ENCODE measurements at regions not wholly inside any gene's neighbourhood (a gene's known extent, or its start where the extent isn't known, plus 50 kb on each side); places are given as distances from the start of the nearest gene placed in this dataset.
"Not testable (repeated sequence)": the region's sequence is repeated elsewhere in the genome, so short reads cannot be mapped to it uniquely, and the experiment has no call there.

DNA sequence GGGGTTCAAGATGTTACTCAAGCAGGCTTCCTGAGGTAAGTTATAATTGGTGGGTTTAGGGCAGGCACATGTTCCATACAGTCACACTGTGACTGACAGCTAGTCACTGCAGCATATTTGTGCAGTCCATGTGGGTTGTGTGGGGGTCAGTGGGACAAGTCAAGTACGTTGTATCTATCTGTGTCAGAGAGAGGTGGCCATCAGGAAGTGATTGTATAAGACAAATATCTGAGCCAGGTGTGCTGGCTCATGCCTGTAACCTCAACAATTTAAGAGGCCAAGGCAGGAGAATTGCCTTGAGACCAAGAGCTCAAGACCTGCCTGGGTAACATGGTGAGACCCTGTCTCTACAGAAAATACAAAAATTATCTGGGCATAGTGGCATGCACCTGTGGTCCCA, 509.3 kb downstream of the CENPC start:
- DNase-seq, result no peak

DNA sequence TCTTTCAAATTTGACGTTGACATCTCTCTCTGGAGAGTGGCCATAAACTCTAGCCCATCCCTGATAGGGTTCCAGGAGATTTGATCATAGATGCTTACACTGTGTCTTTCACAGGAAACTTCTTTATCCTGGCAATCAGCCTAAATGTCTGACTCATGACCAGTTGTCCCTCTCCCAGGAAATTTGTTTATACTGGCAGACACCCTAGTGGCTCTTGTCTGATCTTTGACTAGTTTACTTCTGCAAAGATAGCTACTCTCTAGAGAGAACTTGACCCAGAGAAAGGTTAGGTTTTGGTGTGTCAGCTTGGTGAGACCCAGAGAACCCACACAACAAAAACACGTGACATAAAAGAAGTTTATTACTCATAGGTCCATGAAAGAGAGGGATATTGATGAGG, 509.8 kb downstream of the CENPC start:
- no peak for DNase-seq

DNA sequence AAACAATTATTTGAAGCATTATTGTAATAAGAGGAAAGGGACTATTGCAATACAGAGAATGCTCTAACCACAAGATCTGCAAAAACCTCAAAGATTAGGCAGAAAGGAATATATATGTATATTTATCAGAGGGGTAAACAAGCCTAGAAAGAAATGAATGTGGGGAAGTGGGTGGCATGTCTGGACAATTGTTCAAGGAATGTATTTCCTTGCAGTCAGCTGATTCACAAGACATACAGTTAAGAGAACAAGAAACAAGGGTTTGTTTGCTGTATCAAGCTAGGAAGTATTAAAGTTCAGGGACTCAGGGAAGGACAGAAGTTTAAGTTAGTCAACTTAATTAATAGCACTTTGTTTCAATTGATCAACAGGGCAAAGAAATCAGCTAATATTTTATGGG, 514.7 kb downstream of the CENPC start:
- DNase-seq, result no peak

DNA sequence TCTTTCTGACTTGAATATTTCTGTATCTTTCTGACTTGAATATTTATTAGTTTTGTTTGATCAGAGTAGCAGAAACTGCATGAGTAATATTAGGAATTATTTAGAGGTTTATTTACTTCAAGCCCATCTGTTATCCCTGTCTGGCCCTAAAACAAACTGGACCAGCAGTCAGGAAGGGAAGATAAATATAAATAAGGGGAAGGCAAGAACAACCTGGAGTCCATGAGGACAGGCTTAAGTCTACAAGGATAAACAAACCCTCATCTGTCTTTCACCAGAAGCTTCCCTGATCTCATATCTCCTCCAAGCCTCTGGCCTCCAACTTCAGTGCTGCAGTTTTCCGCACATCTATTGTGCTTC, 524.9 kb downstream of the CENPC start:
- DNase-seq, result no peak

DNA sequence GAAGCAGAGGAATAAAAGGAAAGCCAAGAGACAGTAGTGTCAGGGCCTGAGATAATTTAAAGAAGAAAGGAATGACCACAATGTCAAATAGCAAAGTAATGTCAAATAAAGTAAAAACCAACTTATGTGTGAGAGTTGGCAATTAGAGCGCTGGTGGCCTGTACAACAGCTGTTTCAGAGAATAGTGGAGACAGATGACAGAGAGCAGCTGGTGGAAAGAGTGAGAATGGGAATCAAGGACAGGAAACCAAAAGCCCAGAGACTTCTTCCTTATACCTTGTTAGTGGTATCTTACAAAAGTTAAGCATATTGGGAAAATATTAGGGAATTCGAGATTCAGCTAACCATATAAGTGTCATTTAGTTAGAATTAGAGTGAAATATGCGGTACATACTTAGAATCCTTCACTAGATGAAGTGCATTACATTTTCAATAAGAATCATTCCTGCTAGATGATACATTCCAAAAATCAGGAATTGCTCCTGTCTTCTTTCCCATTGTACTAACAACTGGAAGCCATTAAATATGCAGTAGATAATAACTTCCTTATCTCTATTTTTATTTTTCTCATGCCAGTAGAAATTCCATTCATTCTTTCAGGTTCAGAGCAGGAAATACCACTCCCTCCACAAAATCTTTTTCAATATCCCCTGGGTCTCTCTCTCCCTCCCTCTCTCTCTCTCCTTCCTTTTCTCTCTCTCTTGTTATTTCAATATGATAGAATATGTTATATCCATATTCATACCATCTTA, 525.4 kb downstream of the CENPC start:
- DNase-seq, result no peak

DNA sequence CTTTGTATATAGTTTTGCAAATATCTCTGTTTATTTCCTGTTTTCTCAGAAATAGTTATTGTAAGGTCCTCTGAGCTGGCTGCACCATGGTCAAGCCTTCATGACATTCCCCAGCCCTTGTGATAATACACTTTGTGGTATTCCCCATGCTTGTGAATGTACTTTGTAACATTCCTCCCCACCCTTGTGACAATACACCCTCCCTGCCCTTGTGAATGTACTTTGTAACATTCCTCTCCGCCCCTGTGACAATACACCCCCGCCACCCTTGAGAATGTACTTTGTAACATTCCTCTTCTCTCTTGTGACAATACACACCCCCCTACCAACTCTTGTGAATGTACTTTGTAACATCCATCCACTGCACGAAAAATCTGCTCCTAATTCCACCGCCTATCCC, 530.7 kb downstream of the CENPC start:
- no peak for DNase-seq

DNA sequence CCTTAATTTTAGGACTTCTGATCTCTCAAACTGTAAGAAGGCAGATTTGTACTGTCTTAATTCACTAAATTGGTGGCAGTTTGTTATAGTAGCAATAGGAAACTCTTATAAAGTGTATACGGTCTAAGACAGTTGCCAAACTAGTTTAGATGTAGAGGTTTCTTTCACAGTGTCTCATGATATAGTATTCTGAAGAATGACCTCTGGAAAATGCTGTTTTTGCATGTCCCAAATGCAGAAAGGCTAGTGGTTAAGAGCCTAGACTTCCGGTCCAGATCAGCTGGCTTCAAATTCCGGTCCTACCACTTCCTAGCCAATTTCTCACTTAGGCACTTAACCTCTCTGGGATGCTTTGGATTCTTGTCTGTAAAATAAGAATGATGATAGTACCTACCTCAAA, 538.5 kb downstream of the CENPC start:
- DNase-seq, result no peak

DNA sequence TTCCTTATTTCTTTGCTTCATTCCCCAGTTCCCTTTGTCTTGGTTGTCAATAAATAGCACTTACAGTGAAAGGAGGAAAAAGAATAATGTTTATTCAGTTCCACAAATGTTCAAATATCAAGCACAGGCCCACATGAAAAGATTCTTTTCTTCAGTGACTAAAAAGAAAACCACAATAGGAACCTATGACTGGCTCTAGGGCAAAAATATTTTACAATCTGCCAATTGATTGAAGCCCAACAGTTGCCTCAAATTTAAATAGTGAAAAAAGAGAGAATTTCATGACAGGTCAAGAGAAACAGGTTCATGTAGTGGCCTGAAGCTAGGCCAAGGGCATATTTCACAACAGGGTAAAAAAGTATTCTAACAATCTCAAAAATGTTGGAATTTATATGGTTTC, 553.8 kb downstream of the CENPC start:
- DNase-seq, result no peak

DNA sequence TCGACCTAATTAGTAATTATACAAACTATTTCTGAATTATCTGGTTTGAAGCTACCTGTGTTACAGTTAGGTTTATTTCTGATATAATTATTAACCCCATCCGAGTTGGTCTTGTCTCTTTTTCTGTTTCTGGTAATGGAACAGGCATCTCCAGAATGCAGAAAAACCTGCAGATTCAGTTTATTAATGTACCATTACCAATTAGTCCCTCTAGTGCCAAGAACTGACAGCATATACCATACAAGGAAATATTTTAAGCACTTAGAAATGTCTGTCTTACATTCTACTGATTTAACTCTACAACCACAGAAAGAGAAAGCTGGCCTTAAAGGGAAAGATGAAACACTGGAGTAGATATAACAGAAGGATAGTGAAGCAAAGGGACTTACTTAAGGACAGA, 570.6 kb downstream of the CENPC start:
- no peak for DNase-seq

DNA sequence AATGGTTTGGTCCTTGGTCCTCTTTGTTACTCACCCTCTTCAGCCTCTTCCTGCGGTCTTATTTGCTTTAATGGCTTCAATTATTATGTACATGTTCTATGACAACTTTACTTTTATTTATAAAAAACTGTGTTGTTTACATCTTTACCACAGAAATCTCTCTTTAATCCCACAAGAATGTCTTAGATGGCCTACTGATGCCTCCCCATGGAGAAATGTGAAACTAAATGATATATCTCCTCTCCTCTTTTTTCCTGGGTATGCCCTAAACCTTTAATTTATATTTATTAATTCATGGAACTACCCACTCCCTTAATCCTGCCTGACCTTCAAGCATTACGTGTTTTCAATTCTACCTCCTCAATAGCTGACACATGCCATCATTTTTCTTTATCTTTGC, 573.2 kb downstream of the CENPC start:
- DNase-seq, result no peak

DNA sequence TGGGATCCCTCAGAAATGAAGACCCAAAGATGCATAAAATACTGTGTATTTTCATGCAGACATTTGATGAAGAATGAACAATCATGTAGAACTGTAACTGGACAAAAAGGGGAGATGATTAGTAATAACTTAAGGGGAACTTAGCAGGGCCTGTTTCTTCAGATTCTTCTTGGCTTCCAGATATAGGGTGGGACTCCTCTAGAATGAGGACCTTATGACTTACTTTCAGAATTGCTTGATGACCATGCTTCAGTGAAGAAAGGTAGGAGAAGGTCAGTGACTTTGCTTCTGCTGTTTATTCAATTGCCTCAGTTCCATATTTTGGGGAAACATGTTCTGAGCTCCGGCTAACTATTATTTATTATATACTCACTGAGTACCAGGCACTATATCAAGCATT, 580.8 kb downstream of the CENPC start:
- DNase-seq, result no peak

DNA sequence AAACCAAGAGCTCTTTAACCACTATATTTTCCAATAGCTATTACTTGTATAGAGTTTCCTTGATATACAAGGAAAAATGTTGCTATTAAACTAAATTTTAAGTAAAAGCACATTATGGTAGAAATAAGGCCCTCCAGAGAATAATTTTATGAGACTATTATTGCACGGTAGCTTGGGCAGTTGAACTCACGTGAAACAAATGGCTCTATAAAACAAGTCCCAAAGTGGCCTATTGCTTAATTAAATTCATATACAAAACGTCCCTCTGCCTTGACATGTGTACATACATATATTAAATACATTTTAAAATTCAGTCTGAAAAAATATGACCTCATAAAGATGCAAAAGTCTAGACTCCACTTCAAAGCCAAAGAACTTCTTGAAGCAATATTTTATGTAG, 582.2 kb downstream of the CENPC start:
- DNase-seq, result no peak

DNA sequence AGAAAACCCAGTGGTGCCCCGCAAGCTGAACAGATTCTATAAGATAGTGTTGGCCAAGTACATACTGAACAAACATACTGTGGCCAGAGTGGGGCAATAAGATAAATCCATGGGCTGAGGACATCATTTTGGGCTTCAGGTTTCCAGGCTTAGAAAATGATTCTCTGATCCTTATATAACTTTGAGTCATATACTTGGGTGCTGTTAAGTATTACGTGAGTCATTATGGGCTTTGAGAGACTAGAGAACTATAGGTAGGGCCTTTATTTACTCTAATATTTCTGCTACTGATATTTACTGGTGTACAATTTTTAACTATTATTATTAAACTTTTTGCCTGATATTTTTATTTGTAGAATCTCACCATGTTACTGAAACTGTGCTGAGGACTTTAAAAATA, 586.1 kb downstream of the CENPC start:
- no peak for DNase-seq

DNA sequence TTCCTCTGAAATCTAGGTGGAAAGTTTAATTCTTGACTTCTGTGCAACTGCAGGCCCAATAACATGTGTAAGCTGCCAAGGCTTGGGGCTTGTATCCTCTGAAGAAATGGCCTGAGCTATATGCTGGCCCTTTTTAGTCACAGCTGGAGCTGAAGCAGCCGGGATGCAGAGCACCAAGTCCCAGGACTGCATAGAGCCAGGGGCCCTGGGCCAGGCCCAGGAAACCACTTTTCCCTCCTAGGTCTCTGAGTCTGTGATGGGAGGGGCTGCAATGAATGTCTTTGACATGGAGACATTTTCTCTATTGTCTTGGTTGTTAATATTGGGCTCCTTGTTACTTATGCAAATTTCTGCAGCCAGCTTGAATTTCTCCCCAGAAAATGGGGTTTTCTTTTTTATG, 588.5 kb downstream of the CENPC start:
- no peak for DNase-seq

DNA sequence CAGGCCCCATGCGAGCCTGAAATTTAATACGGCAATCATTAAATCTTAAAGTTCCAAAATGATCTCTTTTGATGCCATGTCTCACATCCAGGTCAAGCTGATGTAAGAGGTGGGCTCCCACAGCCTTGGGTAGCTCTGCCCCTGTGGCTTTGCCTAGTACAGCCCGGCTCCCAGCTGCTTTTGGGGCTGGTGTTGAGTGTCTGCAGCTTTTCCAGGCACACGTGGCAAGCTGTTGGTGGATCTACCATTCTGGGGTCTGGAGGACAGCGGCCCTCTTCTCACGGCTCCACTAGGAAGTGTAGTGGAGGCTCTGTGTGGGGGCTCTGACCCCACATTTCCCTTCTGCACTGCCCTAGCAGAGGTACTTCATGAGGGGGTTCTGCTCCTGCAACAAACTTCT, 588.9 kb downstream of the CENPC start:
- no peak for DNase-seq

DNA sequence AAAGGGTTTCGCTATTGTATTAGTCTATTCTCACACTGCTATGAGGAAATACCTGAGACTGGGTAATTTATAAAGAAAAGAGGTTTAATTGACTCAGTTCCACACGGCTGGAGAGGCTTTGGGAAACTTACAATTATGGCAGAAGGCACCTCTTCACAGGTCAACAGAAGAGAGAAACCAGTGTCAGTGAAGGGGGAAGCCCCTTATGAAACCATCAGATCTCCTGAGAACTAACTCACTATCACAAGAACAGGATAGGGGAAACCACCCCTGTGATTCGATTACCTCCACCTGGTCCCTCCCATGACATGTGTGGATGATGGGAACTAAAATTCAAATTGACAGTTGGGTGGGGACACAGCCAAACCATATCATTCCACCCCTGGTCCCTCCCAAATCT, 589.5 kb downstream of the CENPC start:
- DNase-seq, result no peak

DNA sequence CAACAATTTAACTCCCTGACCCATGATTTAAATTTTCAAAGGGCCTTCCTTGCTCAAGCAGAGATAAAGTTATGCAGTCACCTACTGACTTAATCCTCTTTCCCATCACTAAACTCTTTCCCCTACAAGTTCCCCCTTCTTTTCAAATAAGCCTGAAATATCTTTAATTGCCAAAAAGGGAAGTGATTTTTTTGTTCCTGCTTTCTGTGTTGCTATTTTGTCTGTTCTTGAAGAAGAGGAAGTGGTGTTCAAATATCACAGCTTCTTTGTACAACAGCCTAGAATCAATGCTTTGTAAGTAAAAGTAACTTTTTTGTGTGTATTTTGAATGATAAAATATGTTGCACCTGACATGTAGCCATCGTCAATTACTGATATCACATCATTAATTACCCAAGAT, 595.9 kb downstream of the CENPC start:
- DNase-seq, result peak; percentile 31

DNA sequence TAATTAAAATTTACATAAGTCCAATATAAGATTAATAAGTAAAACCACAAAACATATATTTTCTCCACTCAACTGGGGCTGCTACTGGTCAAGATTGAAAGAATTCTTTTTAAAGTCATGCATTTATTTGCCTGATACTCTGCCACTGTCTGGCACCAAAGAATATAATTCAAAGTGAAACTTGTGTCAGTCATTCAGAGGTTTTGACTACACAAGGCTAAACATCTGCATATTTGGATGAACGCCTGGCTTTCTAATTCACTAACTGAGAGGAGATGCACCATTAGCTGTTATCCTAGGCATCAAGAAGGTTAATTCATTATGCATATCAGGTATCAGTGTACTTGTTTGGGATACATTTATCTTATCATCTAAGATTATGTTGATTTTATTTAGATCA, 598.5 kb downstream of the CENPC start:
- peak; percentile 58 for DNase-seq

DNA sequence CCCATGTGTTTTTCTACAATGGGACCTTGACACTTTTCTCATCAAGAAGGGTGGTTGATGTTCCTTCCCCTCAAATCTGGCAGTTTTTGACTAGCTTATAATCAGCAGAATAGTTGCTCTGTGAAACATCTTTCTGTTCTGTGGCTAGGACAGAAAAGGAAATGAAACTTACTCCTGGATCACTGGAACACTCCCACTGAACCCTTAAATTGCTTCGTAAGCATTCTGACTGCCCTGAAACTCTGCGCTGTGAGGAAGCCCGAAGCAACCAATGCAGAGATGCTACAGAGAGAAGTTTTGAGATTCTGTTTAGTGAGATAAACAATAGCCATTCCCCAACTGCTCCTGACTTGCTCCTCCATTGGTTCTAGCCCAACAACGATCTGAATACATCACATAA, 602.2 kb downstream of the CENPC start:
- DNase-seq, result peak; percentile 85

DNA sequence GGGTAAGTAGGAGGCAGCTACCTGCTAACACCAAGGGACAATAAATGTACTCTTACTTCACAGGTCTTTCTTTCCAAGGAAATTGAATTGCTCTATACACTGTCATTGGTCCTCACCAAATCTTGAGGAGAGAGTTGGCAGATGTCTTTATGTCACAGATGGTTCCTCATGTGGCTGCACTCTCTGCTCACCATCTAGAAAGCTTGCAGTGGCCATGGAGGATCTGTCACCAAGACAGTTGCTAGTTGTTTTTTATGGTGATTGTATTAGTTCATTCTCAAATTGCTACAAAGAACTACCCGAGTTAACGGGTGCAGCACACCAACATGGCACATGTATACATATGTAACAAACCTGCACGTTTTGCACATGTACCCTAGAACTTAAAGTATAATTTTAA, 613.3 kb downstream of the CENPC start:
- DNase-seq, result not testable (repeated sequence)

DNA sequence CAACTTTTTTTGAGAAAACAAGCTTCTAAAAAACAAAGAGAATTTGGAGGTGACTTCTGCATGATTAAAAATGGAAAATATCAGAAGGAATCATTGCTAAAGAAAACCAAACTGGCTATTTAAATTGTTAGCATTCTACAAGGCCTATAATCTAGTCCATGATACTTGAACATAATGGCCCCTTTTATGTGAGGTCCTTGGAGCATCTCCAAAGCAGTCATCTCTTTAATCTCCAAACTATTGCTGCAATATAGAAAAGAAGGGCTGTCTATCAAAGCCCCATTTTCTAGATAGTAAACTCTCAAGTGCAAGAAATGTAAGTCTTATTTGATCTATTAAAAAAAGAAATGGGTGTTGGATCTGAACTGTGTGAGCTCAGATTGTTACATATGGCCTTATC, 615.1 kb downstream of the CENPC start:
- no peak for DNase-seq

DNA sequence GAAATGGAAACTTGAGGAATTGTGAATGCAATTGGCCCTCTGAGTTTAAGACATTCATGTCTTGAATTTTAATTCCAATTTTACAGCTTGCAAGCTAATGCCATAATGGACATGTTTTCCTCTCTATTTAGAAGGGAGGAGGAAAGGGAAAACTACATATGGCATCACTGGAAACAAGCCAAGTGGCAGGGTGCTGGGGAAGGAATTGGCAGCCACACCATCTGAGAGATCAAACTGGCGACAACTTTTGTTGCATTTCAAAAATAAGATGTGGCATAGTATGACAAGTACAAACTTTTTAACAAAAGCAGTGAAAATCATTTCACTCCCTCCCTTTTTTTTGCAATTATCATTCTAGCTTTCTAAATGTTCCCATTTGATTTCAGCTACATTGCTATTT, 615.6 kb downstream of the CENPC start:
- DNase-seq, result no peak

DNA sequence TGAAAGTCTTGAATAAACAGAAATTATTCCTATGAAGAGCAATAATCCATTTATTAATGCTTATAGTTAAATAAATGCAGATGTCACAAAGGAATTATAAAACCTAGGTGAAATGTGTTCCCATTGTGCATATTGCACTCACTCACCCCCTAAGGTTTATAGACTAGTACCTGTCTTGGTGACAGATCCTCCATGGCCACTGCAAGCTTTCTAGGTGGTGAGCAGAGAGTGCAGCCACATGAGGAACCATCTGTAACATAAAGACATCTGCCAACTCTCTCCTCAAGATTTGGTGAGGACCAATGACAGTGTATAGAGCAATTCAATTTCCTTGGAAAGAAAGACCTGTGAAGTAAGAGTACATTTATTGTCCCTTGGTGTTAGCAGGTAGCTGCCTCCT, 616.4 kb downstream of the CENPC start:
- not testable (repeated sequence) for DNase-seq

DNA sequence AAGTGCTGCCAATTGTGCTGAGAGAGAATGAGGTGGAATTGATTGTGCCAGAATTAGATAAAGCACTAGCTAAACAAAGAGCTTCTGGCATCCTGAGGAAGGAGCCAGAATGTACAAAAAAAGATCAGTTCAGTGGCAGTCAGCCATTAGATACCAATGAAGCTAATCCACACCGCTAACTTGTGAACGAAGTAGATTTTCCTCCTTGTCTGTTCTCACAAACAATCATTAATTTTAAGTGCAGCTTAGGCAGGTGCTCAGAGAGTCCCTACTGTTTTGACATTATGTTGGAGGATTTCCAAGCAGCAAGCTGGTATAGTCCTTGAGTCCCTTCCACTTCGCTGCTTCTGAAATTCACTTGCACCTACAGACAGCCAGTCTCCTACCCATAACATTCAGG, 617.4 kb downstream of the CENPC start:
- peak; percentile 63 for DNase-seq

DNA sequence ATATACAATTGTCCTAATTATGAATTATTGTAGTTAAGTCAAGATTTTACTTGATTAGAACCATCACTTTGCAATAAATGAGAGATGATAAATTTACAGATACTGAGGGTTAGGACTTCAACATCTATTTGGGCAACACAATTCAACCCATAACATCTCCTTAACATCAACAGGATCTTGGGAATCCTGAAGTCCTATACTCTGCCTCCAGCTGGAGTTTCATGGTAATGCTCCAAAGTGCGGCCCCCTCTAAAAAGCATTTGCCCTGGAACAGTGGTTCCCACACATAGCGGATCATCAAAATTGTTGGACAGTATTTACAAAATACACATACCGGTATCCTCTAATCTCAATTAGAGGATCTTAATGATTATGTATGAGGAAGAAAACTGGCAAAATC, 618.6 kb downstream of the CENPC start:
- no peak for DNase-seq
